ENCODE measurements at regions not wholly inside any gene's neighbourhood (a gene's known extent, or its start where the extent isn't known, plus 50 kb on each side); places are given as distances from the start of the nearest gene placed in this dataset.
"Not testable (repeated sequence)": the region's sequence is repeated elsewhere in the genome, so short reads cannot be mapped to it uniquely, and the experiment has no call there.

GRCh38 chr14:38716926-38717325 is 386.1 kb downstream of the SEC23A start:
- peak; percentile 17 for DNase-seq (ENCODE audit: low read depth)

- DNase-seq (ENCODE audit: low read depth), result no peak
Measured at GRCh38 chr14:38710881-38711280, 392.2 kb downstream of the SEC23A start.

DNA sequence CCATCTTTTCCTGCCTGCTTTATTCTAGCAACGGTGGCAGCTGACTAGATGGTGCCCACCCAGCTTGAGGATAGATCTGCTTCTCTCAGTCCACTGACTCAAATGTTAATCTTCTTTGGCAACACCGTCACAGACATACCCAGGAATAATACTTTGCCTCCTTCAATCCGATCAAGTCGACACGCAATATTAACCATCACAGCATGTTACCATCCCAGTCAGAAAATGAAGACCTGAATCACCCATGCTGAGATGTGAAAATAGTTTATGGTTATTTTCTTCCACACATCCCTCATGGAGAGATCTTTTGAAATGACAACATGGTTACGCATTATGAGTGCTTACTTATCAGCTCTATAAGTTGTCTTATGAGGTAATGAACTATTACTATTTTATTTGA is 392.8 kb downstream of the SEC23A start:
- DNase-seq (ENCODE audit: low read depth), result no peak

- DNase-seq (ENCODE audit: low read depth), result no peak
Measured at GRCh38 chr14:38705220-38705619, 397.8 kb downstream of the SEC23A start.

DNA sequence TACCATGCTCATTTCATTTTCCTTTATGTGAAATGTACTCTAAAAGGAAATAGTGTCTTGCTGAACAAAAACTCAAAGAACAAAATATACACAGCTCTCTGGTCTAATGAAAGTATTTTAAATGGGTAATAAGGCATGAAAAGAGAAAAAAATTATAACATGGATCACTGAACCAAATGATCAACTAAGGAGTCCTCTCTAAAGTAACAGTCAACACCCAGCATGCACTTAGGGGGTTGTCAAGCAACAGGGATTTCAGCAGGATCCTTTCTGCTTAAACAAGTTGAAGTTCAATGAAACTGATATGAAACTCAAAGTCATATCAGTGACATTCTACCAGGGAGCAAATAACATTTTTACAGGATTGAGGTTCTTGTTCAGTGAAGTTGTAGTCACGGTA is 398.8 kb downstream of the SEC23A start:
- DNase-seq (ENCODE audit: low read depth), result no peak

GRCh38 chr14:38696925-38697324 is 406.1 kb downstream of the SEC23A start:
- DNase-seq (ENCODE audit: low read depth), result no peak

DNA sequence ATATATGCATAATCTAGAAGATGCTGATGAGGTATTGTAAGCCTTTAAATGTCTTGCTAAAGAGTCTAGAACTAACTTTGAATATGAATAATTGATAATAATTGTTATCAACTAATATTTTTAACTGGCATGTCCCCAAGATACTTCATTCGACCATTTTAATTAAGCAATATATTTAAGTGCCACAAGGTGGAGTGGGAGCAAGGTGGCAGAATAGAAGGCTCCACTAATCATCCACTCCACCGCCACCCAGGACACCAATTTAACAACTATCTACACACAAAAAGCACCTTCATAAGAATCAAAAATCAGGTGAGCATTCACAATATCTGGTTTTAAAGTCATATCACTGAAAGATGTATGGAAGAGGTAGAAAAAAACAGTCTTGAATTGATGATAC is 409.6 kb downstream of the SEC23A start:
- DNase-seq (ENCODE audit: low read depth), result no peak

DNA sequence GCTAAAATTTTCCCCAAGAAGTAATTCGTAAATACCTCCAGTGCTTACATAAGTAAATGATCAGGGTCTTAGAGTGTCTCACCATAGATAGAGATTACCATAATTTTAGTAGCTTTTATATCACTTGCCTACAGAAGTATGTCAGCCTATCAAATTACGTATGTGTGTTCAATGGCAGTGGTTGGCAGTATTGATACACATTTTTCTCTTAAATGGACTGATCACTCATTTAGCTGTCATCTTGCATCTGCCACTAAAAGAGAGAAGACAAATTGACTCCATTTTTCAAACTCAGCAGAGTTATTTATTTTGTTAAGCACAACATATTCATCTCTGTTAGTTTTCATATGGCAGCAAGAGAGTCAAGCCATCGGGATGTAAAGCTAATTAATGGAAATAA is 413.1 kb upstream of the CLEC14A start:
- no peak for DNase-seq (ENCODE audit: low read depth)

- DNase-seq (ENCODE audit: low read depth), result no peak
Measured at GRCh38 chr14:38663382-38663781, 407.5 kb upstream of the CLEC14A start.

DNA sequence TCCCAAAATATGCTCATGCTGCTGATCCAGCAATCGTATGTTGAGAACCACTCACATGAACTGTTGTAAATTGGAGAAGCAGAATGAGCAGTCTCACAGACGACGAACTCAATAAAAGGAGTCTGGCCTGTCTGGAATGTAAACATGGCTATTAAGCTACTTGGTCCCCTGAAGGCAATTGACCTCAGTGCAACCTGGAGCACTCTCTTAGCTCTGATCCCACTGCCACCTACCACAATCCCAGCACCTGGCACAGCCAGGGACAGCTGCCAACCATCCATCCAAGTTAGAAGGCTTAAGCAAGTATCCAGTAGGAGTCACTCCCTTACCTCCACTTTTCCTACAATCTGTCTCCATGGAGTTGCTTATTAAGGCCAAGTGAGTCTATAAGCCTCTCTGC is 406.9 kb upstream of the CLEC14A start:
- no peak for DNase-seq (ENCODE audit: low read depth)

- DNase-seq (ENCODE audit: low read depth), result no peak
Measured at GRCh38 chr14:38646391-38646790, 390.5 kb upstream of the CLEC14A start.

GRCh38 chr14:38634913-38635312 is 379.0 kb upstream of the CLEC14A start:
- DNase-seq (ENCODE audit: low read depth), result not testable (repeated sequence)

DNA sequence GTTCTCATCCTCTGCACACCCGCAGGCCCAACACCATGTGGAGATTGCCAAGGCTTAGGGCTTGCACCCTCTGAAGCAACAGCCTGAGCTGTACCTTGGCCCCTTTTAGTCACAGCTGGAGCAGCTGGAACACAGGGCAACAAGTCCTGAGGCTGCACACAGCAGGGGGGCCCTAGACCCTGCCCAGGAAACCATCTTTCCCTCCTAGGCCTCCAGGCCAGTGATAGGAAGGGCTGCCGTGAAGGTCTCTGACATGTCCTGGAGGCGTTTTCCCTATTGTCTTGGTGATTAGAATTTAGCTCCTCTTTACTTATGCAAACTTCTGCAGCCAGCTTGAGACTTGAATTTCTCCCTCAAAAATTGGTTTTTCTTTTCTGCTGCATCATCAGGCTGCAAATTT is 373.5 kb upstream of the CLEC14A start:
- no peak for DNase-seq (ENCODE audit: low read depth)

- no peak for DNase-seq (ENCODE audit: low read depth)
Measured at GRCh38 chr14:38627163-38627562, 371.3 kb upstream of the CLEC14A start.

- DNase-seq (ENCODE audit: low read depth), result peak; percentile 21
Measured at GRCh38 chr14:38623661-38624060, 367.8 kb upstream of the CLEC14A start.

DNA sequence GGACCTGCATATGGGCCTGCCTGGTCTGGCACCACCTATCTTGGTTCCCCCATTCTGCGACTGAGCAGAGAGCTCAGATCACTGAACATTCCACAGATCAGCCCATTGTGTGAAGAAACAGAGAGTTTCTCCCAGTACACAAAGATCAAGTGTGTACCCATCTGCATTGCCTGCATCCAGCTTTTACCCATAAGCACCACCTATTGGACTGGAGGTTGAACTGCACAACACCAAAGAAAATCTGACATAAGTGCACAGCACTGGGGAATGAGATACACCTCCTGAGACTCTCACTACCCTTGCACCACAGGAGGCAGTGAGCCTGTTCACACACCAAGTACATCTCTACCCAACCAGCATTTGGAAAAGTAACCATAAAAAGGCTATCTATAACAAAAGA is 362.6 kb upstream of the CLEC14A start:
- DNase-seq (ENCODE audit: low read depth), result no peak

- DNase-seq (ENCODE audit: low read depth), result peak; percentile 31
Measured at GRCh38 chr14:38616959-38617358, 361.1 kb upstream of the CLEC14A start.

DNA sequence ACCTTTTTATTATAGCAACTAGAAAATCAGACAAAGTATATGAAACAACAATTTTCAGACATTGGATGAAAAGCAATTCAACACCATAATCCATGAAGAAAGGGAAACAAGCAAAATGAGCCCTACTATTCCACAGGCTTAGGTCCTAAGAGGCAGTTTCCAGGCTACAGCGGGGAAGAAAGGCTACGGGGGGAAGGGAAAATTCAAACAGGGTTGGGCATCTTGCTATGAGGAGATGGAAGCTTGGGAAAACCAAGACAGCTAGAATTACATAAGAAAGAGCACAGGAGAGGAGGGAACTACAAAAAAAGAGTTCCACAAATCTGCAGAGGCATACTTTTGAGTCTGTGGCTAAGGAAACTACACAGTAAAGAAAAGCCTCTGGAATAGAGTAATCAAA is 356.0 kb upstream of the CLEC14A start:
- no peak for DNase-seq (ENCODE audit: low read depth)

GRCh38 chr14:38608244-38608643 is 352.4 kb upstream of the CLEC14A start:
- no peak for DNase-seq (ENCODE audit: low read depth)

GRCh38 chr14:38605193-38606114 is 349.6 kb upstream of the CLEC14A start:
- DNase-seq (ENCODE audit: low read depth), result no peak

GRCh38 chr14:38600572-38600971 is 344.7 kb upstream of the CLEC14A start:
- peak; percentile 31 for DNase-seq (ENCODE audit: low read depth)

- no peak for DNase-seq (ENCODE audit: low read depth)
Measured at GRCh38 chr14:38593476-38593875, 337.6 kb upstream of the CLEC14A start.

DNA sequence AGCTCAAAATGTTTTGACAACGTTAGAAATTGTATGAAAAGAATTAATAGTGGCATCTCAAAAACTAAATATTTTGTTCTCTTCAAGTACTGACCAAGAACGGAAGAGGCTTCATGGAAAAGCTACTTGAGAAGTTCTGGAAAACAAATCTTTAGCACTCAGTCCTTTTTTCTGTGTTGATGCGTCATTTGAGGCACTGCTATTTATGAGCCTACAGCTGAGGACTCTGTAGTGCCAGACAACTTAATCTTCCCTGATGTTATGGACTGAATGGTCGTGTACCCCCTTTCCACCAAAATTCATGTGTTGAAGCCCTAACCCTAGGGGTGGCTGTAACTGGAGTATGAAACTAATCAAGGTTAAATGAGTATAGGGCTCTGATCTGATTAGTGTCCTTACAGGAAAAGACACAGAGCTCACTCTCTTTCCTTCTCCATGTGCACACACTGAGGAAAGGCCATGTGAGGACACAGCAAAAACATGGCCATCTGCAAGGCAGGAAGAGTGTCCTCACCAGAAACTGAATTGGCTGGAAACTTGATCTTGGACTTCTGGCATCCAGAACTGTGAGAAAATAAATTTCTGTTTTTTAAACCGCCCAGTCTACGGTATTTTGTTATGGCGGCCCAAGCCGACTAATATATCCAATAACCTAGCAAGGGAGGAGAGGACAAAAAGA is 337.0 kb upstream of the CLEC14A start:
- DNase-seq (ENCODE audit: low read depth), result no peak
